Effector memory CD8-positive, alpha-beta T cell (primary cell): ENCODE measurements at regions not wholly inside any gene's neighbourhood (a gene's known extent, or its start where the extent isn't known, plus 50 kb on each side); places are given as distances from the start of the nearest gene placed in this dataset.
"Not testable (repeated sequence)": the region's sequence is repeated elsewhere in the genome, so short reads cannot be mapped to it uniquely, and the experiment has no call there.

Experiments used
- ATAC-seq: fragments of 150-1000 bp; cut with Tn5 transposase; replicated peaks from 2 replicates; pipeline ENCODE4 v1.10.0; 2021; ENCODE audit warnings: mild to moderate bottlenecking, moderate library complexity
- DNase-seq, 3 experiments: peaks; one replicate each; pipeline ENCODE4 v3.0.0; 2021
- H3K27ac Mint-ChIP-seq, 2 donors: one replicate each; pipeline ENCODE4 v1.8.0; 2022; ENCODE audit warnings: mild to moderate bottlenecking in 2 of 2, mixed read lengths in 2 of 2, moderate library complexity in 2 of 2
- H3K27me3 Mint-ChIP-seq, 2 donors: one replicate each; pipeline ENCODE4 v1.8.0; 2022; ENCODE audit warnings: mixed read lengths in 2 of 2
- H3K36me3 Mint-ChIP-seq: one replicate; pipeline ENCODE4 v1.8.0; 2022; ENCODE audit warnings: mild to moderate bottlenecking, moderate library complexity, mixed read lengths; ENCODE audit not compliant: insufficient read depth
- H3K4me1 Mint-ChIP-seq, 2 donors: one replicate each; pipeline ENCODE4 v1.8.0; 2022; ENCODE audit warnings: low read depth in 2 of 2, mixed read lengths in 2 of 2
- H3K4me3 Mint-ChIP-seq, 2 donors: one replicate each; pipeline ENCODE4 v1.8.0; 2022; ENCODE audit warnings: mild to moderate bottlenecking in 2 of 2, mixed read lengths in 2 of 2, moderate library complexity in 2 of 2
- H3K9me3 Mint-ChIP-seq, 2 donors: one replicate each; pipeline ENCODE4 v1.8.0; 2022; ENCODE audit warnings: mixed read lengths in 2 of 2

DNA sequence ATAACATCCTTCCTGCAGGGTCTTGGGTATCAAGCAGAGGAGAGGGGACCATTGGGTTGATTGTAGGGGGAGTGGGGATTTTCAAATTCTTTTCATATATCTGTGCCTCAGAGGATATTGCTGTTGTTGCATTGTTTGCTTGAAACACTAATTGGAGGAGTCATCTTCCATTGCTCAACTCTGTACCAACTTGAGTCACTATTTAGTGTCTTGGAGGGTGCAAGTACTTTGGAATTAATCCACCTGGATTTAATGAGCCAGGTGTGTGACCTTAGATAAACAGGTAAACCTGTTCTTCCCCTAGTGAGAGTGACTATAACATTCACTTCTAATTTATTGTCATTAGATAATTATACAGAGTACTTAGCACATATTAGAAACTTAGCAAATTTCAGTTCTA is 151.3 kb upstream of the CNTNAP4 start:
- H3K36me3 Mint-ChIP-seq = no peaks in the 10 kb centered on the region
- no peak for DNase-seq
- H3K9me3 Mint-ChIP-seq = peaks cover 12 to 16% of the 10 kb centered on the region in 2 donors
- H3K4me3 Mint-ChIP-seq = no peak overlapping the region
- no peak for ATAC-seq
- H3K27ac Mint-ChIP-seq = no peak overlapping the region
- no peaks in the 10 kb centered on the region for H3K4me1 Mint-ChIP-seq
- no peaks in the 10 kb centered on the region for H3K27me3 Mint-ChIP-seq

DNA sequence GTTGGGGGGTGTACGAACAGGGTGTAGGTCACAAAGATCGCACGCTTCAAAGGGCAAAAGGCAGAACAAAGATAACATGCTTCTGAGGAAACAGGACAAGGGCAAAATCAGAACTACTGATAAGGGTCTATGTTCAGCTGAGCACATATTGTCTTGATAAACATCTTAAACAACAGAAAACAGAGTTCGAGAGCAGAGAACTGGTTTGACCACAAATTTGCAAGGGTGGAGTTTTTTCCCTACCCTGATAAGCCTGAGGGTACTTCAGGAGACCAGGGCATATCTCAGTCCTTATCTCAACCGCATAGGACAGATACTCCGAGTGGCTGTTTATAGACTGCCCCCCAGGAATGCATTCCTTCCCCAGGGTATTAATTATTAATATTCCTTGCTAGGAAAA is 139.1 kb upstream of the CNTNAP4 start:
- H3K4me3 Mint-ChIP-seq, H3K4me1 Mint-ChIP-seq, H3K27me3 Mint-ChIP-seq, H3K9me3 Mint-ChIP-seq, H3K27ac Mint-ChIP-seq, H3K36me3 Mint-ChIP-seq, ATAC-seq, DNase-seq: not testable (repeated sequence)

DNA sequence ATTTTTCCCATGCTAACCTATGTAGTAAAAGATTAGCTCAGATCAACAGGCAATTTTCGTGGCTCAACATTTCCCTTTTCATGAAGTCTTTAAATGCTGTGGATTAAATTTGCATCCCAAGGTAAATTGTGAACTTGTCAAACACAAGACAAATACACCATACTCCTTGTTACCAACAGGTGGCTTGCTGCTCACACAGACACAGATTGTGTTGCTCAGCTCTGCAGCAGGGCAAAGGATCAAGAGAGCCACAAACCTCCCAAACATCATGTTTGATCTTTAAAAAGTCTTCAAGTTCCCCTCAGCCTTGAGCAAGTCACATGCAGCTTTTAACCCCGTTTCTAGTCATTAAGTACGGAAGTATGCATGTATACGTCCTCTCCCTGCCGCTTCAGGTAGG is 119.6 kb upstream of the CNTNAP4 start:
- Mint-ChIP-seq H3K9me3 (peaks cover 0 to 3% of the 10 kb centered on the region in 2 donors), H3K4me1 (no peaks in the 10 kb centered on the region), H3K4me3 (no peak overlapping the region), H3K27me3 (no peaks in the 10 kb centered on the region), H3K27ac (no peak overlapping the region), H3K36me3 (no peaks in the 10 kb centered on the region)
- ATAC-seq (no peak), DNase-seq (no peak)

DNA sequence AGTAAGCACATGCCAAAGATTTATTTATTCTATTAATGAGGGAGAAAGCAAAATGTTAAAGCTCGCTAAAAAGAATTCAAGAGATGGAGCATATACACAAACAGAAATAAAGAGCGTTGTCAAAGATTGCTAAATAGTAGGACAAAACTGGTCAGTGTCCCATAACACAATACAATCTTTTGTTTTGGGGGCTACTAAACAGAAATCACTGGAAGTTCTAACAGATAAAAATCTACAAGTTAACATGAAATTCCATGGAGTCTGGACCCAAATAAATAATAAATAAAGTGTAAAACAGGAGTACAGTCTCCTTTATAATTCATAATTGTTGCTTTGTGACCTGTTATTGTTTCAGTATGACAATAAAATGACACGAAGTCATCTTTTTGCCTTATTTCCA is 115.2 kb upstream of the CNTNAP4 start:
- no peak overlapping the region for H3K4me3 Mint-ChIP-seq
- H3K27me3 Mint-ChIP-seq = no peaks in the 10 kb centered on the region

DNA sequence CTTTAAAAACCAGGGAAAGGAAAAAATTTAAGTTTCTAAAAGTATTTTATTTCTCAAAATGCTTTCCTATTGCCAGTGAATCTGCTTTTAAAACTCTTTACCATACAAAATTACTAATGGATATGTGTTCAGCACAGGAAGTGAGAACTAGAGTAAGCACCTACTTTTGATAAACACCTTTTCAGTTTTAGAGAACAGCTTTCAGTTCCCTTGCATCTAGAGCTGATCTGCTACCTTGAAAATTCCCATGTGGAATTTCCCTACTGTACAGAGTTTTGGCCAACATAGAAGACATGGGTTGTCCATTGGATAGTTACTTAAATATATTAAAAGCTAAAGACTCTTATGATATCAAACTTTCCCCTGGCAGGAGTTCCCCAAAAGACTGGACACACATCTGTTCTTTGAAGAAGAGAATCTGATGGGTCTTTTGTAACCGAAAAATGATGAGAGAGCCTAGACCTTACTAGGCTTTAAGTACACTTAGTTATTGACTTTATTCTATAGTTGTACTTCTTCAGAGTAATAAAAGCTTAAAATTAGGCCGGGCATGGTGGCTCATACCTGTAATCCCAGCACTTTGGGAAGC is 112.1 kb upstream of the CNTNAP4 start:
- Mint-ChIP-seq H3K27ac (no peak overlapping the region), H3K36me3 (no peaks in the 10 kb centered on the region), H3K4me1 (no peaks in the 10 kb centered on the region), H3K9me3 (peaks cover 5 to 7% of the 10 kb centered on the region in 2 donors), H3K27me3 (no peaks in the 10 kb centered on the region), H3K4me3 (no peak overlapping the region)
- ATAC-seq (no peak), DNase-seq (no peak)

More for the DNA sequence above, 115.2 kb upstream of the CNTNAP4 start:
- H3K27ac Mint-ChIP-seq = no peak overlapping the region
- peaks cover 5 to 7% of the 10 kb centered on the region in 2 donors for H3K9me3 Mint-ChIP-seq
- H3K4me1 Mint-ChIP-seq = no peaks in the 10 kb centered on the region
- no peaks in the 10 kb centered on the region for H3K36me3 Mint-ChIP-seq
- DNase-seq (no peak), ATAC-seq (no peak)

DNA sequence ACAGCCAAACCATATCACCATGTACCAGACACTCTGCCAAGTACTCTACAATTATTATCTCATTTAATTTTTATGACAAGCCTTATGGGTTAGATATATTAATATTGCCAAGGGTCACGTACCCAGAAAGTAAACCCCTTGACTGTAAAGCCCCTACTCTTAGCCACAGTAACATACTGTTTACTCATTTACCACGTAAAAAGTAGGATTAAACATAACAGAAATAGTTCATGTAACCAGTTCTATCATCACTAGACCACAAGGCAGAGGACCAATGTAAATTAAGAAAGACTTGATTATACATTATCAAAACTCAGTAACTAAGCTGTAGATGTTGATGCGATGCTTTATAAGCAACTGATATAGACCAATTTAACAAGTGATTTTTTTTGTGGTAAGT is 101.5 kb upstream of the CNTNAP4 start:
- DNase-seq (no peak), ATAC-seq (no peak)
- H3K36me3 Mint-ChIP-seq = no peaks in the 10 kb centered on the region
- peaks cover 11 to 13% of the 10 kb centered on the region in 2 donors for H3K9me3 Mint-ChIP-seq
- no peak overlapping the region for H3K4me3 Mint-ChIP-seq
- H3K27me3 Mint-ChIP-seq = no peaks in the 10 kb centered on the region
- H3K4me1 Mint-ChIP-seq = no peaks in the 10 kb centered on the region
- no peak overlapping the region for H3K27ac Mint-ChIP-seq

DNA sequence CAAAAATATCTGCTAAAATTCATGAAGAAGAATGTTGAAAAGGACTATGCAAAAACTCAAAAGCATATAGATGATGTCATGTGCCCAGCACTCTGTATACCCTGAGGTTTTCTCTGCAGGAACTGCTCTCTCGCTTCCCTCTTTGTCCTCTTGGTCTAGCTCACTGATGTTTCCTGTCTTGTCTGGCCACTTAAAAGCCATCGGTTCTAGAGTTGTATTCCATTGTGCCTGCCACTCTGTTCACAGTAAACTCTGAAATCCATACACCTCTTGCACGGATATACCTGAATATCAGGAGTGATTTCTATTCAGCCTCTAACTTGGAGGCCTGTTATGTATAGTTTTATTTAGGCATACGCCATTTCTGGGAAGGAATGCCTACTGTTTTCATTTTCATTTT is 101.0 kb upstream of the CNTNAP4 start:
- Mint-ChIP-seq H3K4me1 (no peaks in the 10 kb centered on the region), H3K27ac (no peak overlapping the region), H3K9me3 (peaks cover 11 to 13% of the 10 kb centered on the region in 2 donors), H3K4me3 (no peak overlapping the region), H3K36me3 (no peaks in the 10 kb centered on the region), H3K27me3 (no peaks in the 10 kb centered on the region)
- no peak for ATAC-seq
- DNase-seq = no peak

DNA sequence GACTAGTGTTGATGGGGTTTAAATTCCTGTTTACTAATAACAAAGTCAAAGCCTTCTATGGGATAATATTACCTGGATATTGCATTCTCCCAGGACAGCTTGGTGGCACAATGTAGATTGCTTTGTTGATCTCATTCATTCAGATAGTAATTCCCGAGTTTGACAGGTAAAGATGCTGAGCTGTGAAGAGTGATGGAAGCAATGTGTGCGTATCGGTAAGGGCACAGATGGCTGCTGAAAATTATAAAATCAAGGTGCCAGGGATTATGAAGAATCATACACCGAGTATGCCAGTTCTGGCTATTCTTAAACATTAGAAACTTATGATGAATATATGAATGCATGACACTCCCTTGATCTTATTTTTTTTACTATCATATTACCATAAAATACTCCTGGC is 100.6 kb upstream of the CNTNAP4 start:
- Mint-ChIP-seq H3K27me3 (no peaks in the 10 kb centered on the region), H3K9me3 (peaks cover 11 to 13% of the 10 kb centered on the region in 2 donors), H3K4me3 (no peak overlapping the region), H3K4me1 (no peaks in the 10 kb centered on the region), H3K27ac (no peak overlapping the region), H3K36me3 (no peaks in the 10 kb centered on the region)
- ATAC-seq (no peak), DNase-seq (no peak)

DNA sequence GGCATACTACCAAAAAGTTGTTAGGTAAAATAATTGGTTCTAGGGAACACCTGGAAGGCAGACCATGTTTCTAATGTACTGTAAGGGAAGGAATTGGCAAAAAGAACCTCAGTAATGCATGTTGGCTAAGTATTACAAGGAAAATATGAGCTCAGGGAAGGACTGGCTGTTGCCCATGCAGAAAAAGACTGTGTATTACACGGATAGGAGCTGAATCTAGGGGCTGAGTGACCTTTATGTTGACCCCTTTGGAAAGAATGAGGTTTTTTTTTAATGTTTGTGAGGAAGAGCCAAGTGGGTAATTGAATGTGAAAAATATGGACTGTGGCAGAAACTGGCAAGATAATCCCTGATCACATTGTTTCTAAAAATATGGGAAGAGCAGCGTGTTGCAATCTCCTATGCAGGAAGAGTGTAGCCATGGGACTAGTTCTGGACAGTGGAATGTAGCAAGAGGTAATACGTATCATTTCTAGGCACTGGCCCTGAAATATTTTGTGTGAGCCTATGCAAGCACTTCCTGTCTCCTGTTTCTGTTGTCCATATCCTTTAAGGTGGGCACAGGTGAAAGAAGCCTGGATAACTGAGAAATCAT is 95.1 kb upstream of the CNTNAP4 start:
- H3K27me3 Mint-ChIP-seq = no peaks in the 10 kb centered on the region
- ATAC-seq (no peak), DNase-seq (no peak)
- H3K36me3 Mint-ChIP-seq = no peaks in the 10 kb centered on the region
- no peak overlapping the region for H3K27ac Mint-ChIP-seq
- no peaks in the 10 kb centered on the region for H3K4me1 Mint-ChIP-seq
- H3K9me3 Mint-ChIP-seq = peaks cover 3 to 18% of the 10 kb centered on the region in 2 donors
- H3K4me3 Mint-ChIP-seq = no peak overlapping the region

DNA sequence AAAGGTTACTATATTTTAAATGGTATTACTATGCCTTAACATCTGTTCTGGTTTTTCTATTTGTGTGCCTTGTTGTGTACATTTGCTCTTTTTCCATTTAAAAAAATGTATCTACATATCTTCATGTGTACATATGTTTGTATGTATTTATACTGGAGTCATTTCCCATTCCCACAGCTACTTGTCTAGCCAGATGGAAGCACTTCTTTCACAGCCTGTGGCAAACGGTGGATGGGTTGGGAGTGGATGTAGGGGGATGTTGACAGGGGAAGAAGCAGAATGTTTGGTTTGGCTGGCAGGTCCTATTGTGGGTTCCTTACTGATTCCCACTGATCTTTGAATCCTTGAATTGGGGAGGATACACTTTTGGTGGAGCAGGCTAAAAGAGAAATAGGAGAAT is 93.6 kb upstream of the CNTNAP4 start:
- Mint-ChIP-seq H3K4me1 (no peaks in the 10 kb centered on the region), H3K27me3 (no peaks in the 10 kb centered on the region), H3K36me3 (no peaks in the 10 kb centered on the region), H3K9me3 (peaks cover 3 to 26% of the 10 kb centered on the region in 2 donors), H3K4me3 (no peak overlapping the region), H3K27ac (no peak overlapping the region)
- DNase-seq (no peak), ATAC-seq (no peak)

DNA sequence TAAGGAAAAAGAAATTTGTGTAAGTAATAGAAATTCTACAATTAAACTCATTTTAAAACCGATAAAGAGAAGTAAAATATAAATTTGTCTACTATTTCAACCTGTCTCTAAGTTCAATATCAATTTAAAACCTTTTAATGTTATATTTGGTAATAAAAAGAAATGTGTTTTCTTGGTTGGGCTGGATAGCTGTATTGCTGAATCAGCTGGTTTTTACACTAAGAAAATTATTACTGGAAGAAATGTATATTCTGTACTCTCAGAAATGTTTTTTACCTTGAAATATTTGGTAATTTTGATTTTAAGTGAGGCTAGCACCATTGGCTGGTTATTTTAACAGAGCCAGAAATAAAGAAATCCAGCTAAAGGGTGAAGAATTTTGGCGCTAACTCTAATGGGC is 87.1 kb upstream of the CNTNAP4 start:
- Mint-ChIP-seq H3K27me3 (no peaks in the 10 kb centered on the region), H3K4me3 (no peak overlapping the region), H3K9me3 (peaks cover 2 to 29% of the 10 kb centered on the region in 2 donors), H3K27ac (no peak overlapping the region), H3K36me3 (no peaks in the 10 kb centered on the region), H3K4me1 (no peaks in the 10 kb centered on the region)
- no peak for ATAC-seq
- DNase-seq = no peak

DNA sequence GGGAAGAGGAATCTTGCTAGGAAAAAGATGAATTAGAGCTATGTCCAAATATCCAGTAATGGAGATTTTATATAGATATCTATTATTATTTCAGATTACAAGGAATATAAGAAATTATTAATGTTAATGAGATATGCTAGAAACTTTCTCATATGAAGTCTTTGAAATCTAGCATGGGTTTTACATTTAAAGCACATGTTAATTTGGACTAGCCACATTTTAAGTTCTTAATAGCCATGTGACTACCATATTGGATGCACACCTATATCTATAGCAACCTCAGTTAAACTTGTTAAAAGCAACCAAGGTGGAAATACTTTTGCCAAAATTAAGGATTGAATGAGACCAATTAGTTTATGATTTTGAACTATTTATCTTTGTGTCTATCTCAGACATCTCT is 86.7 kb upstream of the CNTNAP4 start:
- H3K4me1 Mint-ChIP-seq = no peaks in the 10 kb centered on the region
- ATAC-seq = no peak
- no peak overlapping the region for H3K27ac Mint-ChIP-seq

DNA sequence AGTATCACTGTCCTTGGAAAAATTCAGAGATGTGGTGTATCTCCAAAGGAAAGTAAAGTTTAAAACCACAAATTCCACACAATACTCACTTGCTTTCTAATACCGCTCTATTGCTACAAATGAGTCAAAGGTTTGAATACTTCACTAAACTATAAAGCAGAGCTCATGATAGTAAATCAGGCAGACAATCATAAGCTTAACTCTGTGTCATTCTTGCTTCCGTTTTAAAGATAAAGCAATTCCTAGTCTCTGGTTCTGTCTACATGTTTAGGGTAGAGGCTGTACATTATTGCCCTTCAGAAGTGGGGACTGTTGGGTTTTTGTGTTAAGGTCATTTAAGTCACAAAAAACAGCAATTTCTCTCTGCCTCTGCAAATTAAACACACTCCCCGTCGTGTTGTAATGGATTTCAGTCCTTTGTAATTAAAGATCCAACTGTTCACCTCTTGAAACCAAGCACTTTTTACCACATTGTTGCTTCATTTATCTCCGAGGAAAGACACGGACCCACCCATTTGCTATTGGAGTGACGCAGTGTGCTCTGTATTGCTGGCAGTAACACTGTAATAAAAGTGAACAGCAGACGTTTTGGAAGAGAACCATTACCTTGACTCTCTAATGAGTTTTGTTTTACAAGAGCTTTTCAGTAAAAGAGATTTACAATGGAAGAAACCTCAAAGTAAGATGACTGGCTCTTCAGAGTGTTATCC is 83.1 kb upstream of the CNTNAP4 start:
- H3K36me3 Mint-ChIP-seq = no peaks in the 10 kb centered on the region
- H3K27me3 Mint-ChIP-seq = no peaks in the 10 kb centered on the region
- no peak for DNase-seq
- ATAC-seq = no peak
- no peak overlapping the region for H3K4me3 Mint-ChIP-seq
- H3K9me3 Mint-ChIP-seq = peaks cover 0 to 6% of the 10 kb centered on the region in 2 donors
- H3K4me1 Mint-ChIP-seq = no peaks in the 10 kb centered on the region
- no peak overlapping the region for H3K27ac Mint-ChIP-seq

More for the DNA sequence above, 86.7 kb upstream of the CNTNAP4 start:
- H3K27me3 Mint-ChIP-seq = no peaks in the 10 kb centered on the region
- peaks cover 2 to 29% of the 10 kb centered on the region in 2 donors for H3K9me3 Mint-ChIP-seq
- H3K36me3 Mint-ChIP-seq = no peaks in the 10 kb centered on the region
- no peak overlapping the region for H3K4me3 Mint-ChIP-seq
- DNase-seq = no peak

DNA sequence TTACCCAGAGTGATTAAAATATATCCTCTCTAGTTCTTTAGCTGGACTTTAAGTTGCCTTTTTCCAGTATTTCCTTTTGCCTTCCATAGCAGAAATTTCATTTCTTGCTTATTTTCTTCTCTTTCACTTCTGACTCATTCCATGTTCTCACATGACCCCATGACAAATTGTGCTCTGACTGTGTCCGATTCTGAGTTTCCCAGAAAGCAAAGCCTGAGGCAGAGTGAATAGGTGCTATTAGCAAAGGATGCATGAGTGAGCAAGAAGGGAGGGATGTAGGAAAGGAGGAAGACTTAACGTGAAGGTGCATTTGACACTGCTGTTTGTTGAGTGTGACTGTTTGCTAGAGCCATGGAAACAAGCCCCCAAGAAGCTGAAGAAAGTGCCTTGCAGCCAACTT is 82.6 kb upstream of the CNTNAP4 start:
- H3K4me3 Mint-ChIP-seq = no peak overlapping the region
- DNase-seq (no peak), ATAC-seq (no peak)
- no peaks in the 10 kb centered on the region for H3K27me3 Mint-ChIP-seq
- H3K4me1 Mint-ChIP-seq = no peaks in the 10 kb centered on the region
- no peaks in the 10 kb centered on the region for H3K36me3 Mint-ChIP-seq
- H3K9me3 Mint-ChIP-seq = peaks cover 0 to 5% of the 10 kb centered on the region in 2 donors
- H3K27ac Mint-ChIP-seq = no peak overlapping the region
